Activated T-helper 1 cell treated with anti-CD3 and anti-CD28 coated beads, Interleukin-12 subunit alpha, Interleukin-12 subunit beta, Interleukin-2, Interleukin-4 antibody, amounts not matched to agents 30 ng/mL and 10 ng/mL and 1 ng/mL, durations not matched to agents 14 hours and 24 hours and 36 hours (primary cell): ENCODE measurements at regions not wholly inside any gene's neighbourhood (a gene's known extent, or its start where the extent isn't known, plus 50 kb on each side); places are given as distances from the start of the nearest gene placed in this dataset.
"Not testable (repeated sequence)": the region's sequence is repeated elsewhere in the genome, so short reads cannot be mapped to it uniquely, and the experiment has no call there.

Experiments used
- DNase-seq: peaks from one replicate; pipeline ENCODE4 v3.0.0; 2021; ENCODE audit warnings: low spot score
- H3K27ac Mint-ChIP-seq: one replicate; pipeline ENCODE4 v1.8.0; 2021; ENCODE audit warnings: mild to moderate bottlenecking, mixed read lengths
- H3K27me3 Mint-ChIP-seq: one replicate; pipeline ENCODE4 v1.8.0; 2022; ENCODE audit warnings: mild to moderate bottlenecking, moderate library complexity, mixed read lengths; ENCODE audit not compliant: insufficient read depth
- H3K36me3 Mint-ChIP-seq: one replicate; pipeline ENCODE4 v1.8.0; 2021; ENCODE audit warnings: low read depth, mixed read lengths
- H3K4me1 Mint-ChIP-seq: one replicate; pipeline ENCODE4 v1.8.0; 2021; ENCODE audit warnings: low read depth, mixed read lengths
- H3K4me3 Mint-ChIP-seq: one replicate; pipeline ENCODE4 v1.8.0; 2021; ENCODE audit warnings: mild to moderate bottlenecking, moderate library complexity, mixed read lengths
- H3K9me3 Mint-ChIP-seq: one replicate; pipeline ENCODE4 v1.8.0; 2021; ENCODE audit warnings: mixed read lengths
- intact Hi-C: fragments of 100-400 bp; cut with micrococcal nuclease; formaldehyde crosslinking; loops from one replicate; pipeline ENCODE4 v1.15.1; 2024

GRCh38 chr5:62068554-62068953 lies 237.5 kb upstream of the KIF2A start:
- Mint-ChIP-seq H3K36me3 (no peaks in the 10 kb centered on the region), H3K27ac (no peak overlapping the region), H3K4me3 (no peak overlapping the region), H3K27me3 (no peaks in the 10 kb centered on the region), H3K9me3 (no peaks in the 10 kb centered on the region), H3K4me1 (no peaks in the 10 kb centered on the region)
- intact Hi-C loops, result no loop called here
- DNase-seq, result no peak

GRCh38 chr5:62077387-62077786 lies 228.6 kb upstream of the KIF2A start:
- peaks cover 2% of the 10 kb centered on the region for H3K27me3 Mint-ChIP-seq
- no peak overlapping the region for H3K4me3 Mint-ChIP-seq
- no peak overlapping the region for H3K27ac Mint-ChIP-seq
- H3K4me1 Mint-ChIP-seq, result no peaks in the 10 kb centered on the region
- H3K9me3 Mint-ChIP-seq, result no peaks in the 10 kb centered on the region
- intact Hi-C loops, result no loop called here
- H3K36me3 Mint-ChIP-seq, result no peaks in the 10 kb centered on the region
- DNase-seq, result no peak

- no peaks in the 10 kb centered on the region for H3K9me3 Mint-ChIP-seq
- intact Hi-C loops, result no loop called here
- no peak overlapping the region for H3K4me3 Mint-ChIP-seq
- no peaks in the 10 kb centered on the region for H3K4me1 Mint-ChIP-seq
- no peak overlapping the region for H3K27ac Mint-ChIP-seq
- no peaks in the 10 kb centered on the region for H3K36me3 Mint-ChIP-seq
- no peak for DNase-seq
- peaks cover 2% of the 10 kb centered on the region for H3K27me3 Mint-ChIP-seq
Measured at GRCh38 chr5:62077823-62078550, 228.0 kb upstream of the KIF2A start.

GRCh38 chr5:62082370-62082801 lies 223.6 kb upstream of the KIF2A start:
- no peak overlapping the region for H3K4me3 Mint-ChIP-seq

GRCh38 chr5:62083247-62083646 lies 222.8 kb upstream of the KIF2A start:
- Mint-ChIP-seq H3K9me3 (no peaks in the 10 kb centered on the region), H3K4me1 (no peaks in the 10 kb centered on the region), H3K36me3 (no peaks in the 10 kb centered on the region), H3K4me3 (no peak overlapping the region), H3K27ac (no peak overlapping the region), H3K27me3 (no peaks in the 10 kb centered on the region)
- no peak for DNase-seq
- intact Hi-C loops, result no loop called here

More at GRCh38 chr5:62082370-62082801, 223.6 kb upstream of the KIF2A start:
- intact Hi-C loops, result no loop called here
- Mint-ChIP-seq H3K4me1 (no peaks in the 10 kb centered on the region), H3K27ac (no peak overlapping the region), H3K27me3 (peaks cover 1% of the 10 kb centered on the region), H3K36me3 (no peaks in the 10 kb centered on the region), H3K9me3 (no peaks in the 10 kb centered on the region)
- no peak for DNase-seq

GRCh38 chr5:62083661-62084060 lies 222.3 kb upstream of the KIF2A start:
- intact Hi-C loops, result no loop called here

GRCh38 chr5:62084391-62084790 lies 221.6 kb upstream of the KIF2A start:
- no peak overlapping the region for H3K27ac Mint-ChIP-seq
- H3K27me3 Mint-ChIP-seq, result no peaks in the 10 kb centered on the region
- no peak for DNase-seq
- intact Hi-C loops, result no loop called here
- no peaks in the 10 kb centered on the region for H3K4me1 Mint-ChIP-seq
- no peaks in the 10 kb centered on the region for H3K9me3 Mint-ChIP-seq
- H3K4me3 Mint-ChIP-seq, result no peak overlapping the region
- H3K36me3 Mint-ChIP-seq, result no peaks in the 10 kb centered on the region

More at GRCh38 chr5:62083661-62084060, 222.3 kb upstream of the KIF2A start:
- no peaks in the 10 kb centered on the region for H3K36me3 Mint-ChIP-seq
- no peaks in the 10 kb centered on the region for H3K9me3 Mint-ChIP-seq
- no peak for DNase-seq
- no peaks in the 10 kb centered on the region for H3K4me1 Mint-ChIP-seq
- no peak overlapping the region for H3K4me3 Mint-ChIP-seq
- H3K27ac Mint-ChIP-seq, result no peak overlapping the region
- no peaks in the 10 kb centered on the region for H3K27me3 Mint-ChIP-seq

GRCh38 chr5:62090953-62091352 lies 215.1 kb upstream of the KIF2A start:
- no peak for DNase-seq
- Mint-ChIP-seq H3K4me1 (no peaks in the 10 kb centered on the region), H3K27ac (no peak overlapping the region), H3K4me3 (no peak overlapping the region), H3K9me3 (no peaks in the 10 kb centered on the region), H3K27me3 (peaks cover 3% of the 10 kb centered on the region), H3K36me3 (no peaks in the 10 kb centered on the region)
- intact Hi-C loops, result no loop called here

- intact Hi-C loops, result no loop called here
- no peaks in the 10 kb centered on the region for H3K4me1 Mint-ChIP-seq
- no peak for DNase-seq
- no peak overlapping the region for H3K27ac Mint-ChIP-seq
- H3K36me3 Mint-ChIP-seq, result no peaks in the 10 kb centered on the region
- peaks cover 3% of the 10 kb centered on the region for H3K27me3 Mint-ChIP-seq
- no peak overlapping the region for H3K4me3 Mint-ChIP-seq
- H3K9me3 Mint-ChIP-seq, result no peaks in the 10 kb centered on the region
Measured at GRCh38 chr5:62093411-62093810, 212.6 kb upstream of the KIF2A start.

GRCh38 chr5:62093976-62094375 lies 212.0 kb upstream of the KIF2A start:
- Mint-ChIP-seq H3K36me3 (no peaks in the 10 kb centered on the region), H3K4me3 (no peak overlapping the region), H3K9me3 (no peaks in the 10 kb centered on the region), H3K27ac (no peak overlapping the region), H3K4me1 (no peaks in the 10 kb centered on the region), H3K27me3 (peaks cover 3% of the 10 kb centered on the region)
- no peak for DNase-seq
- intact Hi-C loops, result no loop called here

GRCh38 chr5:62097361-62097760 lies 208.6 kb upstream of the KIF2A start:
- no peak for DNase-seq
- intact Hi-C loops, result no loop called here
- Mint-ChIP-seq H3K27me3 (peaks cover 3% of the 10 kb centered on the region), H3K9me3 (no peaks in the 10 kb centered on the region), H3K36me3 (no peaks in the 10 kb centered on the region), H3K27ac (no peak overlapping the region), H3K4me1 (no peaks in the 10 kb centered on the region), H3K4me3 (no peak overlapping the region)

GRCh38 chr5:62100201-62100600 lies 205.8 kb upstream of the KIF2A start:
- no peak overlapping the region for H3K27ac Mint-ChIP-seq
- DNase-seq, result no peak
- H3K4me1 Mint-ChIP-seq, result no peaks in the 10 kb centered on the region
- no peak overlapping the region for H3K4me3 Mint-ChIP-seq
- no peaks in the 10 kb centered on the region for H3K27me3 Mint-ChIP-seq
- no peaks in the 10 kb centered on the region for H3K36me3 Mint-ChIP-seq
- intact Hi-C loops, result no loop called here
- no peaks in the 10 kb centered on the region for H3K9me3 Mint-ChIP-seq

- H3K4me1 Mint-ChIP-seq, DNase-seq, H3K27ac Mint-ChIP-seq, H3K27me3 Mint-ChIP-seq, H3K36me3 Mint-ChIP-seq, H3K4me3 Mint-ChIP-seq, intact Hi-C loops, H3K9me3 Mint-ChIP-seq: not testable (repeated sequence)
Measured at GRCh38 chr5:62103863-62104262, 202.1 kb upstream of the KIF2A start.

GRCh38 chr5:62111428-62111827 lies 194.6 kb upstream of the KIF2A start:
- no peaks in the 10 kb centered on the region for H3K4me1 Mint-ChIP-seq
- no peak overlapping the region for H3K4me3 Mint-ChIP-seq
- H3K27me3 Mint-ChIP-seq, result peaks cover 6% of the 10 kb centered on the region
- H3K9me3 Mint-ChIP-seq, result no peaks in the 10 kb centered on the region
- no peak overlapping the region for H3K27ac Mint-ChIP-seq
- no peak for DNase-seq
- no peaks in the 10 kb centered on the region for H3K36me3 Mint-ChIP-seq
- intact Hi-C loops, result no loop called here
